HCT116 (cell line): ENCODE measurements at regions not wholly inside any gene's neighbourhood (a gene's known extent, or its start where the extent isn't known, plus 50 kb on each side); places are given as distances from the start of the nearest gene placed in this dataset.

Source experiments
- ATAC-seq: fragments of 200-7000 bp; cut with Tn5 transposase; 2 replicates; pipeline ENCODE4 v1.9.1; 2020; ENCODE audit warnings: mild to moderate bottlenecking, moderate library complexity
- BruUV-seq: library from RNA; stranded (reverse); fragments of 400-500 nt; replicated peaks from 2 replicates; lab custom pipeline; 2021; lab: Mats Ljungman, UMichigan
- CTCF ChIA-PET: fragments of 300-600 bp; sonication (Branson Sonifier 250); formaldehyde crosslinking; loops from one replicate; lab custom pipeline; 2021; ENCODE audit warnings: antibody characterized with exemption; lab: Charles Lee
- POLR2A ChIA-PET: fragments of 300-600, 350-600 bp; sonication (Branson Sonifier 250); formaldehyde crosslinking; loops from one replicate; lab custom pipeline; 2021; ENCODE audit warnings: antibody characterized with exemption; lab: Charles Lee
- RAD21 ChIA-PET, 2 experiments: fragments of 300-600 bp; sonication (Branson Sonifier 250); formaldehyde crosslinking; loops; one replicate each; lab custom pipeline; 2023; ENCODE audit warnings: low total read pairs in 2 of 2; ENCODE audit not compliant: uncharacterized antibody in 2 of 2, unreplicated experiment in 2 of 2, low non-redundant PET in 1 of 2; lab: Charles Lee
- DNase-seq: peaks from one replicate; pipeline ENCODE4 v3.0.0-alpha.2; 2010; ENCODE audit warnings: low read depth, low spot score
- H2AFZ ChIP-seq: fragments of 200-600 bp; shearing (Covaris generic), sonication (generic); 2 replicates; pipeline ENCODE4 v1.6.1; 2017; ENCODE audit warnings: low read depth, mixed run types, mixed read lengths, antibody characterized with exemption, low read length; ENCODE audit not compliant: poor library complexity, severe bottlenecking
- H3K27ac ChIP-seq: 2 replicates; pipeline ENCODE4 v1.5.1; 2012; ENCODE audit warnings: low read depth, low read length
- H3K27me3 ChIP-seq: fragments of 200-600 bp; sonication (generic); 2 replicates; pipeline ENCODE4 v1.6.1; 2016; ENCODE audit warnings: mixed run types, low read length, mixed read lengths; ENCODE audit not compliant: insufficient read depth
- H3K36me3 ChIP-seq, 2 experiments: fragments of 200-500 bp in 1 of 2; fragments of 200-600 bp in 1 of 2; sonication (Bioruptor generic) in 1 of 2; sonication (generic) in 1 of 2; 2 replicates each; pipeline versions ENCODE4 v1.5.1 to v1.6.1; 2014 to 2016; ENCODE audit warnings: low read length in 2 of 2, inconsistent platforms in 1 of 2, mixed read lengths in 1 of 2, mixed run types in 1 of 2; ENCODE audit not compliant: insufficient read depth in 2 of 2, control insufficient read depth in 1 of 2
- H3K4me1 ChIP-seq, 2 experiments: fragments of 200-600 bp in 1 of 2; sonication (generic) in 1 of 2; 2 replicates each; pipeline versions ENCODE4 v1.5.1 to v1.6.1; 2012 to 2017; ENCODE audit warnings: low read length in 2 of 2, inconsistent platforms in 1 of 2, mild to moderate bottlenecking in 1 of 2, mixed read lengths in 1 of 2, mixed run types in 1 of 2, moderate library complexity in 1 of 2; ENCODE audit not compliant: insufficient read depth in 2 of 2, control insufficient read depth in 1 of 2
- H3K4me2 ChIP-seq: fragments of 200-600 bp; sonication (generic); 2 replicates; pipeline ENCODE4 v1.6.1; 2017; ENCODE audit warnings: mixed run types, low read length, mixed read lengths
- H3K4me3 ChIP-seq, 2 experiments: fragments of 200-600 bp in 1 of 2; sonication (generic) in 1 of 2; replicated peaks in 1 of 2; 2 replicates each; pipeline ENCODE4 v1.5.1; 2011 to 2016; ENCODE audit warnings: low read length in 2 of 2, control low read depth in 1 of 2, low read depth in 1 of 2, mild to moderate bottlenecking in 1 of 2, mixed read lengths in 1 of 2, mixed run types in 1 of 2
- H3K79me2 ChIP-seq: fragments of 200-600 bp; sonication (generic); 2 replicates; pipeline ENCODE4 v1.6.1; 2017; ENCODE audit warnings: mild to moderate bottlenecking, mixed run types, low read length, moderate library complexity, mixed read lengths; ENCODE audit not compliant: insufficient read depth
- H3K9ac ChIP-seq: fragments of 200-600 bp; sonication (generic); 2 replicates; pipeline ENCODE4 v1.6.1; 2016; ENCODE audit warnings: low read length, mixed read lengths
- H3K9me2 ChIP-seq: fragments of 200-600 bp; sonication (generic), shearing (Covaris generic); 2 replicates; pipeline ENCODE4 v1.6.1; 2017; ENCODE audit warnings: mixed run types, mild to moderate bottlenecking, moderate library complexity; ENCODE audit not compliant: insufficient read depth
- H3K9me3 ChIP-seq, 2 experiments: fragments of 200-500 bp in 1 of 2; fragments of 200-600 bp in 1 of 2; sonication (Bioruptor generic) in 1 of 2; sonication (generic) in 1 of 2; 2 replicates each; pipeline ENCODE4 v1.6.1; 2014 to 2017; ENCODE audit warnings: low read length in 2 of 2, mixed read lengths in 2 of 2, inconsistent platforms in 1 of 2, low read depth in 1 of 2, mild to moderate bottlenecking in 1 of 2, mixed run types in 1 of 2, moderate library complexity in 1 of 2; ENCODE audit not compliant: control insufficient read depth in 1 of 2, insufficient read depth in 1 of 2
- H4K20me1 ChIP-seq: fragments of 200-600 bp; sonication (generic), shearing (Covaris generic); 2 replicates; pipeline ENCODE4 v1.6.1; 2017; ENCODE audit warnings: mixed run types, mild to moderate bottlenecking, moderate library complexity; ENCODE audit not compliant: insufficient read depth
- CEBPB ChIP-seq: IDR thresholded peaks from 2 replicates; pipeline ENCODE4 v1.6.1; 2012; ENCODE audit warnings: low read depth
- EGR1 ChIP-seq: IDR thresholded peaks from 2 replicates; pipeline ENCODE4 v1.6.1; 2012; ENCODE audit warnings: low read depth
- EZH2 ChIP-seq: fragments of 200-600 bp; sonication (generic); IDR thresholded peaks from 2 replicates; pipeline ENCODE4 v1.6.1; 2017; ENCODE audit warnings: antibody characterized with exemption, mixed run types
- POLR2A ChIP-seq: IDR thresholded peaks from 2 replicates; pipeline ENCODE4 v1.7.0; 2011; ENCODE audit warnings: borderline replicate concordance; ENCODE audit not compliant: insufficient read depth, insufficient read length; ENCODE audit errors: extremely low read depth
- ZBTB33 ChIP-seq: IDR thresholded peaks from 2 replicates; pipeline ENCODE4 v1.6.1; 2011; ENCODE audit warnings: mild to moderate bottlenecking, low read length, moderate library complexity; ENCODE audit not compliant: insufficient replicate concordance; ENCODE audit errors: extremely low read depth
- intact Hi-C: fragments of 100-400 bp; cut with micrococcal nuclease; formaldehyde crosslinking; loops from 2 replicates; pipeline ENCODE4 v1.10.0; 2022
- TF ChIP-seq, protein P1 (sequence below), 3 experiments: fragments of 200-600 bp in 1 of 3; sonication (generic) in 1 of 3; IDR thresholded peaks in 2 of 3; conservative IDR thresholded peaks in 1 of 3; 2 replicates each; pipeline ENCODE4 v1.5.1; 2012 to 2017; ENCODE audit warnings: low read depth in 2 of 3, low read length in 2 of 3, antibody characterized with exemption in 1 of 3, borderline replicate concordance in 1 of 3, control low read depth in 1 of 3, mild to moderate bottlenecking in 1 of 3, mixed read lengths in 1 of 3, mixed run types in 1 of 3, moderate library complexity in 1 of 3; ENCODE audit not compliant: insufficient read depth in 1 of 3

- ChIA-PET RAD21 (no interaction called here), POLR2A (no interaction called here), CTCF (no interaction called here)
- H3K4me2 ChIP-seq, result no peak overlapping the region
- H3K9me2 ChIP-seq, result no peaks in the 10 kb centered on the region
- peaks cover 4 to 6% of the 10 kb centered on the region in 2 experiments; a peak in 3 of 4 replicates for H3K4me1 ChIP-seq
- ATAC-seq, result no peak
- H2AFZ ChIP-seq, result no peak overlapping the region
- no peaks in the 10 kb centered on the region for H3K36me3 ChIP-seq
- no peaks in the 10 kb centered on the region for H4K20me1 ChIP-seq
- H3K9me3 ChIP-seq, result no peaks in the 10 kb centered on the region
- no peak overlapping the region for H3K27ac ChIP-seq
- H3K27me3 ChIP-seq, result no peaks in the 10 kb centered on the region
- no TSS peak for BruUV-seq
- DNase-seq, result no peak
- no peaks in the 10 kb centered on the region for H3K79me2 ChIP-seq
- intact Hi-C loops, result no loop called here
- no peak overlapping the region for H3K4me3 ChIP-seq
- H3K9ac ChIP-seq, result no peak overlapping the region
- TF ChIP-seq CEBPB (no peak), EGR1 (no peak), EZH2 (no peak), POLR2A (no peak), ZBTB33 (no peak)
- TF ChIP-seq, protein P1, sequence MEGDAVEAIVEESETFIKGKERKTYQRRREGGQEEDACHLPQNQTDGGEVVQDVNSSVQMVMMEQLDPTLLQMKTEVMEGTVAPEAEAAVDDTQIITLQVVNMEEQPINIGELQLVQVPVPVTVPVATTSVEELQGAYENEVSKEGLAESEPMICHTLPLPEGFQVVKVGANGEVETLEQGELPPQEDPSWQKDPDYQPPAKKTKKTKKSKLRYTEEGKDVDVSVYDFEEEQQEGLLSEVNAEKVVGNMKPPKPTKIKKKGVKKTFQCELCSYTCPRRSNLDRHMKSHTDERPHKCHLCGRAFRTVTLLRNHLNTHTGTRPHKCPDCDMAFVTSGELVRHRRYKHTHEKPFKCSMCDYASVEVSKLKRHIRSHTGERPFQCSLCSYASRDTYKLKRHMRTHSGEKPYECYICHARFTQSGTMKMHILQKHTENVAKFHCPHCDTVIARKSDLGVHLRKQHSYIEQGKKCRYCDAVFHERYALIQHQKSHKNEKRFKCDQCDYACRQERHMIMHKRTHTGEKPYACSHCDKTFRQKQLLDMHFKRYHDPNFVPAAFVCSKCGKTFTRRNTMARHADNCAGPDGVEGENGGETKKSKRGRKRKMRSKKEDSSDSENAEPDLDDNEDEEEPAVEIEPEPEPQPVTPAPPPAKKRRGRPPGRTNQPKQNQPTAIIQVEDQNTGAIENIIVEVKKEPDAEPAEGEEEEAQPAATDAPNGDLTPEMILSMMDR (IDR thresholded peaks at IDR 0.05 in 2 of 3, conservative IDR thresholded peaks at IDR 0.05 in 1 of 3; ENCODE audit: borderline replicate concordance in 1 of 3, insufficient read depth in 1 of 3, low read depth in 2 of 3, low read length in 2 of 3), result no peak
These were observed 290.7 kb downstream of the SKIDA1 start for GRCh38 chr10:21234761-21235160.
